ENCODE measurements at regions not wholly inside any gene's neighbourhood (a gene's known extent, or its start where the extent isn't known, plus 50 kb on each side); places are given as distances from the start of the nearest gene placed in this dataset.

DNA sequence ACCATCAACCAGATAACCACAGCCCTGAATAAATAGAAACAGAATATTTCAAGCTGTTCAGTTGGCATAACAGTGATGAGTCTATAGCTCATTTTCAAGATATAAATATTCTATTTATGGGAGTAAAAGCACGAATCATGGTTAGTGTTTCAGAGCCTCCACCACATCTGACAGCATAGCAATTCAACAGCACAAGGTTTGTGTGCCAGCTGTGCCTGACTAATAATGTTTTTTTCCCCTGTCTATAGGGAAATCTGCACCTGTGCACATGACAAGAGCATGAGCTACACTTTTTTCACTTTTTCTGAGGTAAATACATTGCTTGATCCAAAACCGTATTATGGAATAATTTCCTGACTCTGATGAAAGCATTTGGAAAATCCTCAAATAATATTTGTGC, 251.3 kb downstream of the RPIA start:
- Histone ChIP-seq H3K27me3 (no peaks in the 10 kb centered on the region), H3K9me3 (no peaks in the 10 kb centered on the region), H3K4me3 (ENCODE audit: low read depth, low read length) (no peak overlapping the region), H3K36me3 (no peaks in the 10 kb centered on the region), H3K4me1 (no peaks in the 10 kb centered on the region)
- no peak for TF ChIP-seq CTCF (IDR thresholded peaks at IDR 0.05; ENCODE audit: low read depth, low read length)
- DNase-seq = no peak

- Histone ChIP-seq H3K36me3 (no peaks in the 10 kb centered on the region), H3K9me3 (no peaks in the 10 kb centered on the region), H3K4me3 (ENCODE audit: low read depth, low read length) (no peak overlapping the region), H3K27me3 (no peaks in the 10 kb centered on the region), H3K4me1 (no peaks in the 10 kb centered on the region)
- no peak for DNase-seq
- no peak for TF ChIP-seq CTCF (IDR thresholded peaks at IDR 0.05; ENCODE audit: low read depth, low read length)
Observed at GRCh38 chr2:88949336-88949735, 257.9 kb downstream of the RPIA start.

DNA sequence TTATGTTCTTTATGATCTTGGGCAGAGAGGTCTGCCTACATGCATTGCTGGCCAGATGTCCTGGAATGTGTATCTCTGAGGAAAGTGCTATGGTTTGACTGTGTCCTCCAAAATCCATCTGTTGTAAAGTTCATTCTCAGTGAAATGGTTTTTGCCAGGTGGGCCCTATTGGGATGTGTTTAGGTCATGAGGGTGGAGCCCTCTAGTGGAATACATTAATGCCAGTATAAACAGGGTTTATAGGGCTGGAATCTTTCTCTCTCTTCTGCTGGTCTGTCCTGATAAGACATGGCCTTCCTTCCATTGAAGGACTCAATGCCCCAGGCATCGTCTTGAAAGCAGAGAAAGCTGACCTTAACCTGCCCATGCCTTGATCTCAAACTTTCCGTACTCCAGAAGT, 258.5 kb downstream of the RPIA start:
- H3K27me3 ChIP-seq = no peaks in the 10 kb centered on the region
- no peaks in the 10 kb centered on the region for H3K4me1 ChIP-seq
- peak; percentile 40 for TF ChIP-seq CTCF (IDR thresholded peaks at IDR 0.05; ENCODE audit: low read depth, low read length)
- H3K9me3 ChIP-seq = no peaks in the 10 kb centered on the region
- DNase-seq = no peak
- H3K36me3 ChIP-seq = no peaks in the 10 kb centered on the region
- no peak overlapping the region for H3K4me3 ChIP-seq (ENCODE audit: low read depth, low read length)

- no peak overlapping the region for H3K4me3 ChIP-seq (ENCODE audit: low read depth, low read length)
- no peaks in the 10 kb centered on the region for H3K27me3 ChIP-seq
- H3K4me1 ChIP-seq = no peaks in the 10 kb centered on the region
- H3K9me3 ChIP-seq = no peaks in the 10 kb centered on the region
- no peak for DNase-seq
- no peak for TF ChIP-seq CTCF (IDR thresholded peaks at IDR 0.05; ENCODE audit: low read depth, low read length)
- no peaks in the 10 kb centered on the region for H3K36me3 ChIP-seq
Observed at GRCh38 chr2:88955607-88956006, 264.1 kb downstream of the RPIA start.

GRCh38 chr2:88959480-88960204, 268.2 kb downstream of the RPIA start:
- no peaks in the 10 kb centered on the region for H3K4me1 ChIP-seq
- H3K9me3 ChIP-seq = no peaks in the 10 kb centered on the region

More at GRCh38 chr2:88959480-88960204, 268.2 kb downstream of the RPIA start:
- DNase-seq = no peak
- peak; percentile 14; the same call in 1 of the 2 replicates for TF ChIP-seq CTCF (IDR thresholded peaks at IDR 0.05; ENCODE audit: low read depth, low read length)
- H3K36me3 ChIP-seq = no peaks in the 10 kb centered on the region
- no peak overlapping the region for H3K4me3 ChIP-seq (ENCODE audit: low read depth, low read length)
- H3K27me3 ChIP-seq = no peaks in the 10 kb centered on the region
